AG04449 (cell line): ENCODE measurements at regions not wholly inside any gene's neighbourhood (a gene's known extent, or its start where the extent isn't known, plus 50 kb on each side); places are given as distances from the start of the nearest gene placed in this dataset.

Experiments
- CTCF ChIA-PET: fragments of 350-600 bp; formaldehyde crosslinking; extraction: SDS; loops from one replicate; lab custom pipeline; 2021; ENCODE audit warnings: antibody characterized with exemption; lab: Yijun Ruan, JAX
- POLR2A ChIA-PET: fragments of 400-600, 350-600 bp; formaldehyde crosslinking; extraction: SDS; loops from one replicate; lab custom pipeline; 2020; ENCODE audit warnings: antibody characterized with exemption, inconsistent platforms; lab: Yijun Ruan, JAX
- DNase-seq: peaks from one replicate; pipeline ENCODE4 v3.0.0-alpha.2; 2010; ENCODE audit warnings: low read depth, low spot score
- H3K4me3 ChIP-seq: 2 replicates; pipeline ENCODE4 v1.5.1; 2011; ENCODE audit warnings: low read depth, mild to moderate bottlenecking, control low read depth, low read length
- TF ChIP-seq, protein P1 (sequence below): IDR thresholded peaks from one replicate; pipeline ENCODE4 v1.5.1; 2011; ENCODE audit warnings: mild to moderate bottlenecking, moderate library complexity, low read length, control low read depth, inconsistent platforms; ENCODE audit not compliant: insufficient read depth; ENCODE audit errors: missing control alignments

DNA sequence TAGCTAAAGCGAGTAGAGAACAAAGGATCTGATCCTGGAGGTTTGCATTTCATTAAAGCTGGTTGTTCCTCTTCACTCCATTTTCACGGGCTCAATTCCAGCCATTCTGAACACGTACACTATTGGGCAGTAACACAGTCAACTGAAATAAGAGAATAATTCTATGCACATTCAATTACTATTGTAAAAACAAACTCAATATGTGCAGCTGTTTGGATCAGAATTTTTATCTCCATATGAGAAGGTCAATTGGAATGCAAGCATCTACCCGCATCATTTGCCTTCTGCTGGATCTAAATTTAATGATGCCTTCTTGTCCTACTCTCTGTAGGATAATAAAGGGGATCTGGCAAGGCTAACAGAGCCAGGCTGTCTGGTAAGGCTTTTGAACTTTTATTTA, 562.8 kb upstream of the CCDC179 start:
- TF ChIP-seq, protein P1, sequence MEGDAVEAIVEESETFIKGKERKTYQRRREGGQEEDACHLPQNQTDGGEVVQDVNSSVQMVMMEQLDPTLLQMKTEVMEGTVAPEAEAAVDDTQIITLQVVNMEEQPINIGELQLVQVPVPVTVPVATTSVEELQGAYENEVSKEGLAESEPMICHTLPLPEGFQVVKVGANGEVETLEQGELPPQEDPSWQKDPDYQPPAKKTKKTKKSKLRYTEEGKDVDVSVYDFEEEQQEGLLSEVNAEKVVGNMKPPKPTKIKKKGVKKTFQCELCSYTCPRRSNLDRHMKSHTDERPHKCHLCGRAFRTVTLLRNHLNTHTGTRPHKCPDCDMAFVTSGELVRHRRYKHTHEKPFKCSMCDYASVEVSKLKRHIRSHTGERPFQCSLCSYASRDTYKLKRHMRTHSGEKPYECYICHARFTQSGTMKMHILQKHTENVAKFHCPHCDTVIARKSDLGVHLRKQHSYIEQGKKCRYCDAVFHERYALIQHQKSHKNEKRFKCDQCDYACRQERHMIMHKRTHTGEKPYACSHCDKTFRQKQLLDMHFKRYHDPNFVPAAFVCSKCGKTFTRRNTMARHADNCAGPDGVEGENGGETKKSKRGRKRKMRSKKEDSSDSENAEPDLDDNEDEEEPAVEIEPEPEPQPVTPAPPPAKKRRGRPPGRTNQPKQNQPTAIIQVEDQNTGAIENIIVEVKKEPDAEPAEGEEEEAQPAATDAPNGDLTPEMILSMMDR = no peak
- H3K4me3 ChIP-seq = no peak overlapping the region
- peak; percentile 29 for DNase-seq
- POLR2A ChIA-PET = no interaction called here
- CTCF ChIA-PET = interaction anchor here (4.6 kb wide), 1 partner anchor 309 kb away, joined by 15 read pairs; no protein-coding TSS in a partner anchor

DNA sequence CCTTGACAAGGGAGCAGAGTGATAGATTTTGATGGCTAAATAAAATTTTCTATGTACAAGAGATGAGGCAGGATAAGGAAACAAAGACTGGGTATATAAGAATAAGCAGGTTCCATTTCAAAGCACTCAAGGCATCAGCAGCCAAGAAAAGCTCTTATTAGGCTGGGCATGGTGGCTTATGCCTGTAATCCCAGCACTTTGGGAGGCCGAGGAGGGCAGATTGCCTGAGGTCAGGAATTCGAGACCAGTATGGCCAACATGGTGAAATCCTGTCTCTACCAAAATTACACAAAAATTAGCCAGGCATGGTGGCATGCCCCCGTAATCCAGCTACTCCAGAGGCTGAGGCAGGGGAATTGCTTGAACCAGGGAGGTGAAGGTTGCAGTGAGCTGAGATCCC, 563.4 kb upstream of the CCDC179 start:
- no peak overlapping the region for H3K4me3 ChIP-seq
- TF ChIP-seq, protein P1 = no peak
- CTCF ChIA-PET = interaction anchor here (4.6 kb wide), 1 partner anchor 309 kb away, joined by 15 read pairs; no protein-coding TSS in a partner anchor
- no peak for DNase-seq
- POLR2A ChIA-PET = no interaction called here

DNA sequence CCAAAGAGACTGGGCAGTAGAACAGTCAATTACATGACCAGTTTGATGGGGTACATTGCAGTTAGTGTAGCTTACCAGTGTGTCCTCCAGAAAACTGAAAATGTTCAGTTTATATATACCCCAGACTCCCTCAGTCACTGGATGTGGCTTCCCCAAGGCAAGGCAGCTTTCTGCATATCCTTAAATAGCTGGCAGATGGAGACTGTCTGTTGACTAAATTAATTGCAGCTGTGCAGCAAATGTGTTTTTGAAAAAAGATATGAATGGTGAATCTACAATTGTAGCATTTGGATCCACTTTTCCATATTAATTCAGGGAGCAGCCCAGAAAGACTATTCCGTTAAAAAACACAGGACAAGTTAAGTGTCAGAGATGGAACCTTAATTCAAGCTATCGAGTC, 565.1 kb upstream of the CCDC179 start:
- TF ChIP-seq, protein P1 = no peak
- DNase-seq = no peak
- H3K4me3 ChIP-seq = no peak overlapping the region
- CTCF ChIA-PET = interaction anchor here (1.1 to 4.6 kb wide), 2 partner anchors 311 to 961 kb away, joined by 4 to 15 read pairs; no protein-coding TSS in a partner anchor
- POLR2A ChIA-PET = no interaction called here

DNA sequence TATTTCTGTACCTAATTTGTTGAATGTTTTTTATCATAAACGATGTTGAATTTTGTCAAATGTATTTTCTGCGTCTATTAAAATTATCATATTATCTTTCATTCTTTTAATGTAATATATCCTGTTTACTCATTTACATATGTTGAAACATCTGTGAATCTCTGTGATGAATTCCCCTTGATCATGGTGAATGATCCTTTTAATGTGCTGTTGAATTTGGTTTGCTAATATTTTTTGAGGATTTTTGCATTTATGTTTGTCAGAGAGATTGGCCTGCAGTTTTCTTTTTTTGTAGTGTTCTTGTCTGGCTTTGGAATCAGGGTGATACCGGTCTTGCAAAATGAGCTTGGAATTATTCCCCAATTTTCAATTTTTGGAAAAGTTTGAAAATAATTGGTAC, 569.3 kb upstream of the CCDC179 start:
- TF ChIP-seq, protein P1 = no peak
- CTCF ChIA-PET = interaction anchor here (1.0 kb wide), 1 partner anchor 12 kb away, joined by 3 read pairs; no protein-coding TSS in a partner anchor
- POLR2A ChIA-PET = no interaction called here
- no peak for DNase-seq
- no peak overlapping the region for H3K4me3 ChIP-seq

DNA sequence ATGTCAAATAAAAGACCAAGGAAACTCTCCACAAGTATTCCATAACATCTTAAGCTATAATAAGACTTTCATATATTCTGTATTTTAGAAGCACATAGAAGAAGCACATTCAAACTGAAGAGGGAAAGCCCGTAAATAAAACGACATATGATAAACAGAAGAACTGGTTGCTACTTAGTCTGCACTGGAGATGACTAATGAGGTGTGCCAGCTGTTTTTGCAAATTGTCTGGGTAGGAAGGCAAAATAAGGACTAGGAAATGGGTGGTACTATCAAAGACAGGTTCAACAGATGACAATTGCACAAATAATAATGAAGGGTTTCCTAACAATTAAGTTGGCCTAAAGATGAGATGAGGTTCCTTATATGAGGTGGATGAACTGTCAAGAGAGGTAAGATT, 593.2 kb upstream of the CCDC179 start:
- ChIA-PET POLR2A (no interaction called here), CTCF (no interaction called here)
- H3K4me3 ChIP-seq = no peak overlapping the region
- TF ChIP-seq, protein P1 = no peak
- DNase-seq = no peak

DNA sequence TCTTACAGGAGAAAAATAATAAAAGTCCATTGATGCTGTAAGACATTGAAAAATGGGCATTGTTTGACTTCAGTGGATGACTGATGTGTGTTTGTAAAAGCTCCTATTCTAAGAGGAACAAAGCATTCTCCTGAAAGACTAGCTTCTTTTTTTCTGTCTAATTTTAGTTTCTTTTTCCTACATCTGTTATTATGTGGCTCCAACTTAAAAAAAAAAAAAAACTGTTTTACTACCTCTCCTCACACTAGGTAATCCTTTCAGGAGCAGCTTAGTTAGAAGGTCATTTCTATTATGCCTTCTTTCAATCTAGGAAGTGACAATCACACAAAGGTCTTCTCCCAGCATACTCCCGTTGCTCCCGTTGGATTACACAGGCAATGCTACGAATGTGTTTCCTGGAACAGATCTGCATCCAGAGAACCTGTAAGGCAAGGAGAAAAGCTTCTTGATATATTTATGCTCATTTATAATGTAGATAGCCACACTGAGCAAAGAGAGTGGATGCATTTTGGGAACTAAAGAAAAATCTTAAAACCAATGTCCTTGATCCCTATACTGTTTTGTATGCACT, 595.1 kb upstream of the CCDC179 start:
- CTCF ChIA-PET = interaction anchor here (0.8 to 1.3 kb wide), 2 partner anchors 342 to 357 kb away, joined by 3 read pairs; no protein-coding TSS in a partner anchor

More for the DNA sequence above, 595.1 kb upstream of the CCDC179 start:
- no peak for DNase-seq
- TF ChIP-seq, protein P1 = no peak
- H3K4me3 ChIP-seq = no peak overlapping the region
- POLR2A ChIA-PET = no interaction called here
